GM12872 (cell line): ENCODE measurements at regions not wholly inside any gene's neighbourhood (a gene's known extent, or its start where the extent isn't known, plus 50 kb on each side); places are given as distances from the start of the nearest gene placed in this dataset.

ENCODE experiments used
- TF ChIP-seq, protein P1 (sequence below): IDR thresholded peaks from 3 replicates; pipeline ENCODE4 v1.5.1; 2011; ENCODE audit warnings: low read depth, mild to moderate bottlenecking, low read length, moderate library complexity; ENCODE audit not compliant: insufficient read depth

DNA sequence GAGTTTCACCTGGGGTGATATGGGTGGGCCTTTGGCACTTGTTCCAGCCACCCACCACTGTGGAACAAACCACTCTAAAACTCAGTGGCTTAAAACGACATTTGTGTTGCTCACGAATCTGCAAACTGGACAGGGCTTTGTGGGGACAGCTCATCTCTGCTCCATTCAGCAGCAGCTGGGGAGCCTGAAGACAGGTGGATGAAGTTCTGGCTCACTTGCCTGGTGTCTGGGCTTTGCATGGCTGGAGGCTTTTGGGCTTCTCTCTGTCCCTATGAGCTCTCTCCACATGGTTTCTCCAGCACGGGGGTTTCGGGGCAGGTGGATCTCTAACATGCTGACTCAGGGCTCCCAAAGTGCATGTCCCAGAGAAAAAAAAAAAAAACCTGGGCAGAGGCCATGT lies 93.0 kb upstream of the GLI2 start:
- TF ChIP-seq, protein P1, sequence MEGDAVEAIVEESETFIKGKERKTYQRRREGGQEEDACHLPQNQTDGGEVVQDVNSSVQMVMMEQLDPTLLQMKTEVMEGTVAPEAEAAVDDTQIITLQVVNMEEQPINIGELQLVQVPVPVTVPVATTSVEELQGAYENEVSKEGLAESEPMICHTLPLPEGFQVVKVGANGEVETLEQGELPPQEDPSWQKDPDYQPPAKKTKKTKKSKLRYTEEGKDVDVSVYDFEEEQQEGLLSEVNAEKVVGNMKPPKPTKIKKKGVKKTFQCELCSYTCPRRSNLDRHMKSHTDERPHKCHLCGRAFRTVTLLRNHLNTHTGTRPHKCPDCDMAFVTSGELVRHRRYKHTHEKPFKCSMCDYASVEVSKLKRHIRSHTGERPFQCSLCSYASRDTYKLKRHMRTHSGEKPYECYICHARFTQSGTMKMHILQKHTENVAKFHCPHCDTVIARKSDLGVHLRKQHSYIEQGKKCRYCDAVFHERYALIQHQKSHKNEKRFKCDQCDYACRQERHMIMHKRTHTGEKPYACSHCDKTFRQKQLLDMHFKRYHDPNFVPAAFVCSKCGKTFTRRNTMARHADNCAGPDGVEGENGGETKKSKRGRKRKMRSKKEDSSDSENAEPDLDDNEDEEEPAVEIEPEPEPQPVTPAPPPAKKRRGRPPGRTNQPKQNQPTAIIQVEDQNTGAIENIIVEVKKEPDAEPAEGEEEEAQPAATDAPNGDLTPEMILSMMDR, result no peak

- TF ChIP-seq, protein P1, result no peak
Observed at GRCh38 chr2:120646994-120647393, 88.7 kb upstream of the GLI2 start.

- TF ChIP-seq, protein P1, result no peak
Observed at GRCh38 chr2:120647487-120647886, 88.2 kb upstream of the GLI2 start.

DNA sequence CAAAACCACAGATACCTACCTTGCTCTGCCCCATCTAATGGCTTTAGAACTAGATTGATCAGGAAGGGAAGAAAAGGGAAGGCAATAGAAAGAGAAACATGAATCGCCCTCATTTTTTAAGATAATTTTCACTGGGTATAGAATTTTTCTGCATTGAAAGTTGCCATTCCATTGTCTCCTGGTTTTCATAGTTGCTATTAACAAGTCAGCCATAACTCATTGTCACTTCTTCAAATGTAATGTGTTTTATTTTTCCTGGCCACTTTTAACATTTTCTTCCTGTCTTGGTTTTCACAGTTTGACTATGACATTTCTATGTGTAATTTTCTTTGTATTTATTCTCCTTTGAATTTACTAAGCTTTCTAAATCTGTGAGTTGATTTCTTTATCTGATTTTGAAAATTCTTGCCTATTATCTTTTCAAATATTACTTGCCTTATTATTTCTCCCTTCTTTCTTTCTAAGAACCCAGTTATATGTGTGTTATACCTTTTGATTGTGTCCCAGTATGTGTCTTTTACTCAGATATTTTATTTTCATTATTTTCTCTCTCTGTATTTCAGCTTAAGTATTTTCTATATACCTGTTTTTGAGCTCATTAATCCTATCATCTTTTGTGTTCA lies 85.5 kb upstream of the GLI2 start:
- TF ChIP-seq, protein P1, result no peak

DNA sequence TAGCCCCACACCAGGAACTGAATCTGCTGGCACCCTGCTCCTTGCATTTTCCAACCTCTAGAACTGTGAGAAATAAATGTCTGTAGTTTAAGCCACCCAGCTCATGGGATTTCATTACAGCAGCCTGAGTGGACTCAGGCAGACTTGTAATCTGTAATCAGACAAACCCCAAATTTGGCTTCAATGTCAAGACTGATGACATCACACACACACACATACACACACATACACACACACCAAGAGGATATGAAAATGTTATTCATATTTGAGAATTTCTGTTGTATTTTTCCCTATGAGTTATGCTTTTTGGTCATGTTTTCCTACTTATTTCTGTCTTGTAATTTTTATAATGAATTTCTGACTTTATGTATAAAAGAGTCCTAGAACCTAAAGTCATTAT lies 83.8 kb upstream of the GLI2 start:
- TF ChIP-seq, protein P1, result no peak

DNA sequence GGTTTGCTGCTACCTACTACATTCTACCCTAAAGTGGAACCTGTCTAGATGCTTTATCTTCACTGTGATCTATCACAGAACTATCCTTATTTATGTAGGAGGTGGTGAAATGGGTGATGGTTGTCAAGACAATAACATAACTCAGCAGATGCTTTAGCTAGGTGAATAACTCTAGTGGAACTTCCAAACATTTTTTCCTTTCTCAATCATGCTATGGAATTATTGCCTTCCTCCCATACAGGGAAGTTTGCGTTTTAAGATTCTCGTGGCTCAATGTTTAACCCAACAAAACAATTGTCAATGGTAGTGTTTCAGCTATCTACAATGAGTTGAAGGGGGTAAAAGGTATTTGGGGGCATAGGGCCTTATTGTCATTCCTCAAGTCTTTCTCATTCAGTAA lies 82.6 kb upstream of the GLI2 start:
- TF ChIP-seq, protein P1, result no peak

GRCh38 chr2:120653871-120654270 lies 81.8 kb upstream of the GLI2 start:
- TF ChIP-seq, protein P1, result no peak
